Endothelial cell of umbilical vein (primary cell): ENCODE measurements at regions not wholly inside any gene's neighbourhood (a gene's known extent, or its start where the extent isn't known, plus 50 kb on each side); places are given as distances from the start of the nearest gene placed in this dataset.

Experiments used
- BruUV-seq: library from RNA; stranded (reverse); fragments of 400-500 nt; replicated peaks from 2 replicates; lab custom pipeline; 2021; lab: Mats Ljungman, UMichigan
- CTCF ChIA-PET: fragments of 300-600, 350-600 bp; sonication (Branson Sonifier 250); formaldehyde crosslinking; loops from one replicate; lab custom pipeline; 2021; ENCODE audit warnings: antibody characterized with exemption, inconsistent platforms; lab: Charles Lee
- POLR2A ChIA-PET: fragments of 300-600, 350-600 bp; sonication (Branson Sonifier 250); formaldehyde crosslinking; loops from one replicate; lab custom pipeline; 2021; ENCODE audit warnings: antibody characterized with exemption, inconsistent platforms; lab: Charles Lee
- DNase-seq: peaks from one replicate; pipeline ENCODE4 v3.0.0-alpha.2; 2011; ENCODE audit warnings: low read depth, low spot score
- FAIRE-seq: peaks from 2 replicates; lab custom pipeline; 2011; peaks lifted over from hg19 to GRCh38; lab: Jason Lieb, UNC
- H2AFZ ChIP-seq: 2 replicates; pipeline ENCODE4 v1.6.0; 2012; ENCODE audit warnings: low read depth, low read length, control low read depth, inconsistent platforms
- H3K27ac ChIP-seq: 2 replicates; pipeline ENCODE4 v1.5.1; 2011; ENCODE audit warnings: low read depth, mild to moderate bottlenecking, control low read depth, low read length, moderate library complexity; ENCODE audit not compliant: insufficient read depth
- H3K27me3 ChIP-seq, 2 experiments: 2 replicates each; pipeline versions ENCODE4 v1.6.0 to v1.6.1; 2011; ENCODE audit warnings: low read length in 2 of 2, mixed read lengths in 1 of 2; ENCODE audit not compliant: control insufficient read depth in 2 of 2, insufficient read depth in 2 of 2
- H3K36me3 ChIP-seq, 2 experiments: 2 replicates in 1 of 2; 3 replicates in 1 of 2; pipeline ENCODE4 v1.5.1; 2011; ENCODE audit warnings: low read length in 2 of 2, mild to moderate bottlenecking in 1 of 2, moderate library complexity in 1 of 2; ENCODE audit not compliant: control insufficient read depth in 2 of 2, insufficient read depth in 2 of 2; ENCODE audit errors: extremely low read depth in 1 of 2
- H3K4me1 ChIP-seq: 3 replicates; pipeline ENCODE4 v1.5.1; 2011; ENCODE audit warnings: mild to moderate bottlenecking, low read length; ENCODE audit not compliant: control insufficient read depth, insufficient read depth; ENCODE audit errors: extremely low read depth
- H3K4me2 ChIP-seq: 2 replicates; pipeline ENCODE4 v1.6.1; 2011; ENCODE audit warnings: low read length, control low read depth, mixed read lengths; ENCODE audit not compliant: insufficient read depth
- H3K4me3 ChIP-seq, 3 experiments: fragments of 200-600 bp in 1 of 3; sonication (generic), shearing (Covaris generic) in 1 of 3; replicated peaks in 1 of 3; 2 replicates each; pipeline ENCODE4 v1.5.1; 2011 to 2016; ENCODE audit warnings: control low read depth in 3 of 3, low read length in 3 of 3, mild to moderate bottlenecking in 2 of 3, inconsistent platforms in 1 of 3, low read depth in 1 of 3, moderate library complexity in 1 of 3; ENCODE audit not compliant: insufficient read depth in 1 of 3
- H3K79me2 ChIP-seq: 2 replicates; pipeline ENCODE4 v1.6.0; 2012; ENCODE audit warnings: low read length, inconsistent platforms; ENCODE audit not compliant: control insufficient read depth, insufficient read depth
- H3K9ac ChIP-seq: replicated peaks from 2 replicates; pipeline ENCODE3; 2011; ENCODE audit warnings: low read length, control low read depth; ENCODE audit not compliant: insufficient read depth; ENCODE audit errors: extremely low read depth
- H3K9me1 ChIP-seq: replicated peaks from 3 replicates; pipeline ENCODE4 v1.6.0; 2011; ENCODE audit warnings: mild to moderate bottlenecking, low read length; ENCODE audit not compliant: control insufficient read depth, insufficient read depth; ENCODE audit errors: extremely low read depth
- H3K9me3 ChIP-seq: replicated peaks from 2 replicates; pipeline ENCODE4 v1.5.1; 2012; ENCODE audit warnings: low read length, inconsistent platforms; ENCODE audit not compliant: control insufficient read depth, insufficient read depth
- H4K20me1 ChIP-seq: replicated peaks from 2 replicates; pipeline ENCODE3; 2011; ENCODE audit warnings: mild to moderate bottlenecking, low read length; ENCODE audit not compliant: control insufficient read depth, insufficient read depth; ENCODE audit errors: extremely low read depth
- CTCF ChIP-seq, 2 donors: IDR thresholded peaks; 1 replicate in 1 of 2; 2 replicates in 1 of 2; pipeline ENCODE4 v1.5.1; 2011; ENCODE audit warnings: low read length in 2 of 2, mild to moderate bottlenecking in 2 of 2, moderate library complexity in 2 of 2, control low read depth in 1 of 2, inconsistent platforms in 1 of 2, low read depth in 1 of 2; ENCODE audit not compliant: insufficient read depth in 1 of 2; ENCODE audit errors: extremely low read depth in 1 of 2
- EZH2 ChIP-seq: IDR thresholded peaks from 2 replicates; pipeline ENCODE4 v1.6.1; 2012; ENCODE audit warnings: borderline replicate concordance, low read depth, mild to moderate bottlenecking, moderate library complexity, low read length, inconsistent platforms; ENCODE audit not compliant: severe bottlenecking
- FOS ChIP-seq: IDR thresholded peaks from 2 replicates; pipeline ENCODE4 v1.6.1; 2011; ENCODE audit warnings: mild to moderate bottlenecking, low read length, moderate library complexity, borderline replicate concordance; ENCODE audit not compliant: insufficient read depth
- GATA2 ChIP-seq: IDR thresholded peaks from 2 replicates; pipeline ENCODE4 v1.7.0; 2011; ENCODE audit warnings: low read depth, mild to moderate bottlenecking, moderate library complexity, mixed read lengths, low read length; ENCODE audit not compliant: insufficient read length, insufficient read depth
- JUN ChIP-seq: IDR thresholded peaks from 2 replicates; pipeline ENCODE4 v1.6.1; 2011; ENCODE audit warnings: borderline replicate concordance, low read depth; ENCODE audit not compliant: insufficient read length, insufficient read depth
- MYC ChIP-seq: IDR thresholded peaks from one replicate; pipeline ENCODE4 v1.6.1; 2011; ENCODE audit warnings: mild to moderate bottlenecking, low read depth, low read length
- POLR2A ChIP-seq: IDR thresholded peaks from 2 replicates; pipeline ENCODE4 v1.6.1; 2012; ENCODE audit warnings: low read depth, mild to moderate bottlenecking, control low read depth, low read length
- POLR2AphosphoS5 ChIP-seq: IDR thresholded peaks from 2 replicates; pipeline ENCODE4 v1.6.1; 2012; ENCODE audit warnings: low read depth, mild to moderate bottlenecking, control low read depth, low read length, moderate library complexity; ENCODE audit not compliant: insufficient read depth
- dilution Hi-C: fragments of 300-500 bp; cut with MboI; formaldehyde crosslinking; loops from one replicate; pipeline ENCODE4 v1.15.0; 2019; ENCODE audit warnings: low sequenced_read_pairs; ENCODE audit not compliant: extremely low pct_ligation_motif_present
- intact Hi-C: fragments of 100-400 bp; cut with micrococcal nuclease; formaldehyde crosslinking; loops from one replicate; pipeline ENCODE4 v1.10.0; 2022
- TF ChIP-seq, protein P1 (sequence below): IDR thresholded peaks from 2 replicates; pipeline ENCODE4 v1.6.1; 2011; ENCODE audit not compliant: insufficient read depth, insufficient read length

GRCh38 chr7:119102291-119102690 is 877.8 kb downstream of the ANKRD7 start:
- H3K79me2 ChIP-seq, result no peaks in the 10 kb centered on the region
- H3K9me1 ChIP-seq, result no peaks in the 10 kb centered on the region
- no peak for FAIRE-seq
- H3K4me2 ChIP-seq, result no peak overlapping the region
- DNase-seq, result no peak
- H3K27me3 ChIP-seq, result no peaks in the 10 kb centered on the region
- no peak overlapping the region for H3K27ac ChIP-seq
- no peak overlapping the region for H3K4me3 ChIP-seq
- BruUV-seq, result no TSS peak
- no peaks in the 10 kb centered on the region for H3K4me1 ChIP-seq
- H3K36me3 ChIP-seq, result no peaks in the 10 kb centered on the region
- H2AFZ ChIP-seq, result no peak overlapping the region
- H4K20me1 ChIP-seq, result no peaks in the 10 kb centered on the region
- H3K9me3 ChIP-seq, result no peaks in the 10 kb centered on the region
- dilution Hi-C loops (no loop called here), intact Hi-C loops (no loop called here)
- ChIA-PET POLR2A (no interaction called here), CTCF (no interaction called here)
- TF ChIP-seq POLR2AphosphoS5, result no peak
- no peak for TF ChIP-seq EZH2
- no peak for TF ChIP-seq MYC
- no peak for TF ChIP-seq GATA2
- TF ChIP-seq JUN, result no peak
- TF ChIP-seq, protein P1, sequence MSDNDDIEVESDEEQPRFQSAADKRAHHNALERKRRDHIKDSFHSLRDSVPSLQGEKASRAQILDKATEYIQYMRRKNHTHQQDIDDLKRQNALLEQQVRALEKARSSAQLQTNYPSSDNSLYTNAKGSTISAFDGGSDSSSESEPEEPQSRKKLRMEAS, result no peak
- no peak for TF ChIP-seq CTCF (IDR thresholded peaks at IDR 0.05; ENCODE audit: extremely low read depth in 1 of 2, insufficient read depth in 1 of 2, low read depth in 1 of 2, low read length in 2 of 2)
- no peak for TF ChIP-seq FOS
- no peak for TF ChIP-seq POLR2A
- H3K9ac ChIP-seq, result no peak overlapping the region
